ENCODE measurements at regions not wholly inside any gene's neighbourhood (a gene's known extent, or its start where the extent isn't known, plus 50 kb on each side); places are given as distances from the start of the nearest gene placed in this dataset.

DNA sequence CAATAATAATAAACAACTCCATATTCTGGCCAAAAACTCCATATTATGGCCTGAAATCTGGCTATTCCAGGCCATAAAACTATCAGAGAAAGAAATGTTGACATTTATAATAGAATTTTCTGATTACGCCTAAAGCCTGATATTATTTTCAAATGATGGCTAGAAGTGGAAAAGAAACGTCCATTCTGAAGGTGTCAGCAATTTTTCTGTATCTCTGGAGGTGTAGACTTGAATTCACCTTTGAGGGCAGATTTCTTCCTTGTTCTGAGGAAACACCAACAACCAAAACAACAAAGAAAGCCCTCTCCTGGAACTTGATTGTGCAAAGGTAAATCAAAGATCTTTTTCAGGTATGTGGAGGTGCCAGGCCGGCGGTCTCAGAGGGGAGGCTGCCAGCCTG, 390.7 kb downstream of the DMAC1 start:
- TF ChIP-seq POLR2A (IDR thresholded peaks at IDR 0.05; ENCODE audit: low read depth, low read length) = no peak
- TF ChIP-seq POLR2AphosphoS5 (IDR thresholded peaks at IDR 0.05; ENCODE audit: low read depth, low read length) = no peak
